Sigmoid colon (tissue), 4 donors: ENCODE measurements at regions not wholly inside any gene's neighbourhood (a gene's known extent, or its start where the extent isn't known, plus 50 kb on each side); places are given as distances from the start of the nearest gene placed in this dataset.

Experiments
- EP300 ChIP-seq, 4 donors: sonication (generic); formaldehyde crosslinking; IDR thresholded peaks; one replicate each; pipeline ENCODE4 v1.6.1; 2017; ENCODE audit warnings: antibody characterized with exemption in 4 of 4
- POLR2A ChIP-seq, 2 donors: fragments of 450-650 bp; IDR thresholded peaks; one replicate each; pipeline ENCODE4 v1.6.1; 2016; ENCODE audit warnings: antibody characterized with exemption in 2 of 2, mild to moderate bottlenecking in 2 of 2, moderate library complexity in 2 of 2
- POLR2AphosphoS5 ChIP-seq, 4 donors: sonication (generic); formaldehyde crosslinking; IDR thresholded peaks; one replicate each; pipeline ENCODE4 v1.6.1; 2017; ENCODE audit warnings: antibody characterized with exemption in 4 of 4
- TF ChIP-seq, protein P1 (sequence below), 4 experiments: fragments of 450-650 bp in 3 of 4; fragments of 200-600 bp in 1 of 4; IDR thresholded peaks; one replicate each; pipeline ENCODE4 v1.5.1; 2016 to 2019; ENCODE audit warnings: antibody characterized with exemption in 4 of 4, mild to moderate bottlenecking in 3 of 4, moderate library complexity in 2 of 4

DNA sequence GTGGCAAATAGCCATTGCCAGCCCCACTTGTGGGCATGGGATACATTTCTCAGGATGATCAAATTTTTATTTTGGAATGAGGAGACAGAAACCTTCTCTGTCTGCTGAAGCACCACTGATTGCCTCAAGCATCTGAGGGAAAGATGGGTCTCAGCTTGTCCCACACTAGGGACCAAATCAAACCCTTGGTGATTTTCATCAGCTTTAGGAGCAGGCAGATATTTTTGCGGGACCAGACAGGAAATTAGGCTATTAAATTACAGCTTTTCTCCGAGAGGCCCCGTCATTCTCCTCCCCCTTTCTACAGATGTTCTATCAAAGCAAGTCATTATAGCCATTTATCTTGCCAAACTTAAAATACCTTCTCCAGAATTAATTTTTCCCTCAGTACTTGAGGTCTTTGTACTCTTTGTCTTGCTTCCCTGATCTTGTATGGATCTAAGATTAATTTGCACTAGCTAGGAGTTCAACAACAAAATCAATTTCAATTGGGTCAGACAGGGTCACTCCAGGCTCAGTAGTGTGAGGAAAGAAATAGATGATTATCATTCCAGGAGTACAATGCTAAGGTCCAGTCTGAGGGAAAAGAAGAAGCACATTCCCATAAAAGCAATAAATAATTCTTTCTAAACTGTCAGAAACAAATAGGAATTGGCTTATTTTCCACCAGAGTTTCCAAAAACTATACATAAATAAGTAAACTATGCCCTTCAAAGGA, 818.1 kb upstream of the SOX11 start:
- TF ChIP-seq, protein P1, sequence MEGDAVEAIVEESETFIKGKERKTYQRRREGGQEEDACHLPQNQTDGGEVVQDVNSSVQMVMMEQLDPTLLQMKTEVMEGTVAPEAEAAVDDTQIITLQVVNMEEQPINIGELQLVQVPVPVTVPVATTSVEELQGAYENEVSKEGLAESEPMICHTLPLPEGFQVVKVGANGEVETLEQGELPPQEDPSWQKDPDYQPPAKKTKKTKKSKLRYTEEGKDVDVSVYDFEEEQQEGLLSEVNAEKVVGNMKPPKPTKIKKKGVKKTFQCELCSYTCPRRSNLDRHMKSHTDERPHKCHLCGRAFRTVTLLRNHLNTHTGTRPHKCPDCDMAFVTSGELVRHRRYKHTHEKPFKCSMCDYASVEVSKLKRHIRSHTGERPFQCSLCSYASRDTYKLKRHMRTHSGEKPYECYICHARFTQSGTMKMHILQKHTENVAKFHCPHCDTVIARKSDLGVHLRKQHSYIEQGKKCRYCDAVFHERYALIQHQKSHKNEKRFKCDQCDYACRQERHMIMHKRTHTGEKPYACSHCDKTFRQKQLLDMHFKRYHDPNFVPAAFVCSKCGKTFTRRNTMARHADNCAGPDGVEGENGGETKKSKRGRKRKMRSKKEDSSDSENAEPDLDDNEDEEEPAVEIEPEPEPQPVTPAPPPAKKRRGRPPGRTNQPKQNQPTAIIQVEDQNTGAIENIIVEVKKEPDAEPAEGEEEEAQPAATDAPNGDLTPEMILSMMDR (IDR thresholded peaks at IDR 0.05), result no peak
- no peak for TF ChIP-seq POLR2AphosphoS5 (IDR thresholded peaks at IDR 0.05)
- no peak for TF ChIP-seq POLR2A (IDR thresholded peaks at IDR 0.05)
- no peak for TF ChIP-seq EP300 (IDR thresholded peaks at IDR 0.05)
